HG02763 (cell line): ENCODE measurements at regions not wholly inside any gene's neighbourhood (a gene's known extent, or its start where the extent isn't known, plus 50 kb on each side); places are given as distances from the start of the nearest gene placed in this dataset.
"Not testable (repeated sequence)": the region's sequence is repeated elsewhere in the genome, so short reads cannot be mapped to it uniquely, and the experiment has no call there.

Source experiments
- ATAC-seq: cut with Tn5 transposase; IDR thresholded peaks from one replicate; pipeline ENCODE4 v1.9.1; 2021; ENCODE audit warnings: mild to moderate bottlenecking, moderate library complexity; ENCODE audit not compliant: unreplicated experiment

DNA sequence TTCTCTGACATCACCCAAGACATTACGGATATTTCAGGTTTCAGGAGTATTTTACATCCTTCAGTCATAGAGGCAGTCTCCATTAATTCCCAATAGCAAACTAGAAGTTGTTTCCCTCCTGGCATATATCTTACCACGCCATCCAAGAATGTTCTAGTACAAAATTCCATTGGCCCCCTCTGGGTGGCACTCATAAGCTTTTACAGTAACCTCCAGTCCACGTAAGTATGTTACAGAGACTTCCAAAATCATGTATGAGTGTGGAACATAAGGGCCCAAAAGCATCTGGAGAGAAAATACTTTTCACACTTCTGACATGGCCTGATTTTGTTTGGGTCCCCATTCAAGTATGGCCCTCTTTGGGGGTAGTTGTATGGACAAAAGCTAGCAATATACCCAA is 58.1 kb upstream of the DHRS4 start:
- ATAC-seq: no peak

DNA sequence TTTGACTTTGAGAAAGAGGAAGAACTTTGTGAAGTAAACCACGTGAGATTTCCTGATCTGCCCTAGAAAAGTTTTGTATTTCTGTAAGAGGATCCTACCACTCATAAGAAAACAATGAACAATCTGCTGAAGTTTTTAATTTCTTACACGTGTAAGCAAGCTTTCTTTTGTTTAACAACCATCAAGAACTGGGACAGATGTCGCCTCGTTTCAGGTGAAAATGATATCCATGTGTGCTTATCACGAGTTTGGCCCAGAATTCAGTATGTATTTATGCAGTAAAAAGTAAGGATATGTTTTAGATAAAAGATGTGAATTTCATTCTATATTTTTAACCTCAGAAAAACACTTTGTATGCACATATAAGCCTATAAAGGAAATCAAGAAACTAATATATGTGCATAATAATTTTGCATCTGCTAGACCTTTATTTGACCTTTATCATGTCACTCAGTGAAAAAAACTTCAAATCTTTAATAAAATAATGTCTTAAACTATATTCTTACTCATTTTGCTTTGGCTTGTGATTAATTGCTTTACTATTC is 56.9 kb upstream of the DHRS4 start:
- no peak for ATAC-seq

DNA sequence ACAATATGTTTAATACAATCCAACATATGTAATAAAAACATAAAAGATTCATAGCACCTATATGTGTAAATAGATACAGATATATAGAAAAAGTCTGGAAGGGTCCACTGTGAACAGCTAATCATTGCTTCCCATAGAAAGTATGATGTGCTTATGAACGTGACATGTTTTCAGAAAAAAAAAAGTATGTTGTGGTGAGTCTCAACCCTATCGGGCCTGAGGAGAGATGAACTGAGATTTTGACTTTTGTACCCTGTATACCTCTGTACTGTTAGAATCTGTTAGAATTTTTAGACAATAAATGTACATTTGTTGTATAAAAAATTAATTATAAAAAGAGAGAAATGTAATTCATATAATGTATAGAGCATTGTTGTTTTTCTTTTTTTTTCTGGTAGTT is 56.3 kb upstream of the DHRS4 start:
- not testable (repeated sequence) for ATAC-seq

DNA sequence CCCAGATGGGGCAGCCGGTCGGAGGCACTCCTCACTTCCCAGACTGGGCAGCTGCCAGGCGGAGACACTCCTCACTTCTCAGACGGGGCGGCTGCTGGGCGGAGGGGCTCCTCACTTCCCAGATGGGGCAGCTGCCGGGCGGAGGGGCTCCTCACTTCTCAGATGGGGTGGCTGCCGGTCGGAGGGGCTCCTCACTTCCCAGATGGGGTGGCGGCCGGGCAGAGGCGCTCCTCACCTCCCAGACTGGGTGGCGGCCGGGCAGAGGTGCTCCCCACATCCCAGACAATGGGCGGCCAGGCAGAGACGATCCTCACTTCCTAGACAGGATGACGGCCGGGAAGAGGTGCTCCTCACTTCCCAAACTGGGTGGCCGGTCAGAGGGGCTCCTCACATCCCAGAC is 55.2 kb upstream of the DHRS4 start:
- ATAC-seq: not testable (repeated sequence)

DNA sequence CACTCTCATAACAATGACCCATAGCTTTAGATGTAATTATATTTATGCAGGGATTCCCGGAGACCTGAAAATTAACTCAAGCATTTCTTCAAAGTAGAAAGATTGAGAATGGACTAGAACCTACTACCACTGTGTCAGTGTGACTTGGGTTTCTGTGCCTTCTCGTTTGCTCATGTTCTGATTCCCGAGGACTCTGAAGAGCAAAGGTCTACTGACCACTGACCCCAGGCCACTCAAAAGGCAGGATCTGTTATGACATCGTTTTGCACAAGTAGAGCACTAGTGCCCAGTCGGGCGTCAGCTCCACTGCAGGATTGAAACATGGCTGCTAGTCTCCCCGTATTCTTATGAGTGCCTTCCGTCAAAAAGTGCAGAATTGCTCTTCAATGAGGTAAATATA is 53.8 kb upstream of the DHRS4 start:
- no peak for ATAC-seq

DNA sequence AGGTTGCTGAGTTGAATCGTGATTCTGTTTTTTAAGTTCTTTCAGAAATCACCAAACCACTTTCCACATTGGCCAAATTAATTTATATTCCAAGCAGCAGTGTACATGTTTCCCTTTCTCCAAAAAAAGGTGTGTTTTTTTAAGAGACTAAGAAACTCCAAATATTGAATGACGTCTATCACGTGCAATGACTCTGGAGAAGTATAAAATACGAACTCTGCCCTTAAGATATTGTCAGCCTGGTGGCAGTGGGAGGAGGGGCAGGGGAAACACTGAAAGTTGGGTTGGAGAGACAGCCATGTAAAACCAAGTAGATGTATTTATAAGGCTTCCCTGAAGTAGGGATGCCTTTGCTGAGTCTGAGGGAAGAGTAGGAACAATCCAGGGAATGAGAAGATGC is 50.1 kb upstream of the DHRS4 start:
- ATAC-seq: no peak
